Gastroesophageal sphincter (tissue), 4 donors: ENCODE measurements at regions not wholly inside any gene's neighbourhood (a gene's known extent, or its start where the extent isn't known, plus 50 kb on each side); places are given as distances from the start of the nearest gene placed in this dataset.

ENCODE experiments used
- ATAC-seq: fragments of 150-250 bp; one replicate; pipeline ENCODE4 v1.9.1; 2016; ENCODE audit warnings: mild to moderate bottlenecking, moderate library complexity
- H3K27ac ChIP-seq, 4 donors: fragments of 200-600 bp; sonication (generic) in 3 of 4; 1 replicate in 3 of 4; 2 replicates in 1 of 4; pipeline ENCODE4 v1.5.1; 2016 to 2019
- H3K27me3 ChIP-seq: fragments of 200-600 bp; sonication (generic); one replicate; pipeline ENCODE4 v1.5.1; 2019
- H3K36me3 ChIP-seq, 2 donors: fragments of 200-600 bp; sonication (generic); one replicate each; pipeline ENCODE4 v1.5.1; 2019; ENCODE audit warnings: control low read depth in 1 of 2
- H3K4me1 ChIP-seq, 3 donors: fragments of 200-600 bp; sonication (generic); 1 replicate in 2 of 3; 2 replicates in 1 of 3; pipeline ENCODE4 v1.5.1; 2016 to 2019; ENCODE audit warnings: control low read depth in 2 of 3
- H3K4me3 ChIP-seq, 2 donors: fragments of 200-600 bp; sonication (generic); one replicate each; pipeline ENCODE4 v1.5.1; 2019; ENCODE audit warnings: mild to moderate bottlenecking in 1 of 2, moderate library complexity in 1 of 2
- H3K9me3 ChIP-seq, 3 donors: fragments of 200-600 bp; sonication (generic); one replicate each; pipeline ENCODE4 v1.5.1; 2017 to 2019; ENCODE audit warnings: control low read depth in 2 of 3
- CTCF ChIP-seq, 4 experiments: fragments of 200-600 bp in 2 of 4; fragments of 450-650 bp in 2 of 4; sonication (generic) in 1 of 4; IDR thresholded peaks; one replicate each; pipeline ENCODE4 v1.5.1; 2017 to 2019; ENCODE audit warnings: antibody characterized with exemption in 4 of 4, mild to moderate bottlenecking in 2 of 4, moderate library complexity in 2 of 4
- EP300 ChIP-seq: sonication (generic); formaldehyde crosslinking; IDR thresholded peaks from one replicate; pipeline ENCODE4 v1.6.1; 2017; ENCODE audit warnings: antibody characterized with exemption, mild to moderate bottlenecking
- POLR2A ChIP-seq, 2 donors: fragments of 450-650 bp; IDR thresholded peaks; one replicate each; pipeline ENCODE4 v1.6.1; 2017; ENCODE audit warnings: antibody characterized with exemption in 2 of 2, mild to moderate bottlenecking in 2 of 2, moderate library complexity in 1 of 2
- POLR2AphosphoS5 ChIP-seq: sonication (generic); formaldehyde crosslinking; IDR thresholded peaks from one replicate; pipeline ENCODE4 v1.6.1; 2017; ENCODE audit warnings: antibody characterized with exemption
- WGBS, 2 donors: methylation state at CpG; one replicate each; pipeline ENCODE4 v1.1.5; 2018; ENCODE audit warnings: low coverage in 1 of 2; 5-methylcytosine and 5-hydroxymethylcytosine counted together

GRCh38 chr10:107275806-107276205 is 111.3 kb upstream of the SORCS1 start:
- H3K9me3 ChIP-seq, result no peaks in the 10 kb centered on the region
- H3K27ac ChIP-seq, result no peak overlapping the region
- peaks cover 3% of the 10 kb centered on the region for H3K27me3 ChIP-seq
- ATAC-seq, result no peak
- 77 to 83% methylated on average over 3 of the region's 3 CpGs for WGBS, 2 donors
- TF ChIP-seq POLR2AphosphoS5 (no peak), CTCF (IDR thresholded peaks at IDR 0.05) (no peak), POLR2A (IDR thresholded peaks at IDR 0.05) (no peak), EP300 (no peak)
- no peaks in the 10 kb centered on the region for H3K4me1 ChIP-seq
- no peaks in the 10 kb centered on the region for H3K36me3 ChIP-seq
- no peak overlapping the region for H3K4me3 ChIP-seq

- Histone ChIP-seq H3K36me3 (no peaks in the 10 kb centered on the region), H3K9me3 (no peaks in the 10 kb centered on the region), H3K27me3 (peaks cover 3% of the 10 kb centered on the region), H3K4me1 (no peaks in the 10 kb centered on the region), H3K4me3 (no peak overlapping the region), H3K27ac (no peak overlapping the region)
- no peak for ATAC-seq
- TF ChIP-seq POLR2AphosphoS5 (no peak), CTCF (IDR thresholded peaks at IDR 0.05) (no peak), POLR2A (IDR thresholded peaks at IDR 0.05) (no peak), EP300 (no peak)
These were observed 105.1 kb upstream of the SORCS1 start for GRCh38 chr10:107269626-107270025.

GRCh38 chr10:107264742-107265141 is 100.2 kb upstream of the SORCS1 start:
- ATAC-seq, result no peak

GRCh38 chr10:107244122-107244521 is 79.6 kb upstream of the SORCS1 start:
- no peak overlapping the region for H3K4me3 ChIP-seq
- H3K27me3 ChIP-seq, result no peaks in the 10 kb centered on the region
- TF ChIP-seq CTCF (IDR thresholded peaks at IDR 0.05) (no peak), POLR2AphosphoS5 (no peak), POLR2A (IDR thresholded peaks at IDR 0.05) (no peak), EP300 (no peak)
- no peaks in the 10 kb centered on the region for H3K9me3 ChIP-seq
- H3K4me1 ChIP-seq, result no peaks in the 10 kb centered on the region
- 85 to 86% methylated on average over 2 to 3 of the region's 5 CpGs for WGBS, 2 donors
- no peak for ATAC-seq
- no peak overlapping the region for H3K27ac ChIP-seq
- no peaks in the 10 kb centered on the region for H3K36me3 ChIP-seq

More at GRCh38 chr10:107264742-107265141, 100.2 kb upstream of the SORCS1 start:
- Histone ChIP-seq H3K27me3 (no peaks in the 10 kb centered on the region), H3K4me3 (no peak overlapping the region), H3K27ac (no peak overlapping the region), H3K36me3 (no peaks in the 10 kb centered on the region), H3K4me1 (no peaks in the 10 kb centered on the region), H3K9me3 (no peaks in the 10 kb centered on the region)
- TF ChIP-seq POLR2AphosphoS5 (no peak), EP300 (no peak), CTCF (IDR thresholded peaks at IDR 0.05) (no peak), POLR2A (IDR thresholded peaks at IDR 0.05) (no peak)
- WGBS, 2 donors, result 49 to 55% methylated on average over 4 to 6 of the region's 6 CpGs

- no peak overlapping the region for H3K4me3 ChIP-seq
- H3K27me3 ChIP-seq, result no peaks in the 10 kb centered on the region
- ATAC-seq, result no peak
- WGBS, 2 donors, result 65 to 76% methylated on average over 2 to 4 of the region's 4 CpGs
- no peak overlapping the region for H3K27ac ChIP-seq
- H3K36me3 ChIP-seq, result no peaks in the 10 kb centered on the region
- TF ChIP-seq EP300 (no peak), CTCF (IDR thresholded peaks at IDR 0.05) (no peak), POLR2A (IDR thresholded peaks at IDR 0.05) (no peak), POLR2AphosphoS5 (no peak)
- no peaks in the 10 kb centered on the region for H3K9me3 ChIP-seq
- H3K4me1 ChIP-seq, result no peaks in the 10 kb centered on the region
These were observed 73.8 kb upstream of the SORCS1 start for GRCh38 chr10:107238275-107238674.
